ENCODE measurements at regions not wholly inside any gene's neighbourhood (a gene's known extent, or its start where the extent isn't known, plus 50 kb on each side); places are given as distances from the start of the nearest gene placed in this dataset.

DNA sequence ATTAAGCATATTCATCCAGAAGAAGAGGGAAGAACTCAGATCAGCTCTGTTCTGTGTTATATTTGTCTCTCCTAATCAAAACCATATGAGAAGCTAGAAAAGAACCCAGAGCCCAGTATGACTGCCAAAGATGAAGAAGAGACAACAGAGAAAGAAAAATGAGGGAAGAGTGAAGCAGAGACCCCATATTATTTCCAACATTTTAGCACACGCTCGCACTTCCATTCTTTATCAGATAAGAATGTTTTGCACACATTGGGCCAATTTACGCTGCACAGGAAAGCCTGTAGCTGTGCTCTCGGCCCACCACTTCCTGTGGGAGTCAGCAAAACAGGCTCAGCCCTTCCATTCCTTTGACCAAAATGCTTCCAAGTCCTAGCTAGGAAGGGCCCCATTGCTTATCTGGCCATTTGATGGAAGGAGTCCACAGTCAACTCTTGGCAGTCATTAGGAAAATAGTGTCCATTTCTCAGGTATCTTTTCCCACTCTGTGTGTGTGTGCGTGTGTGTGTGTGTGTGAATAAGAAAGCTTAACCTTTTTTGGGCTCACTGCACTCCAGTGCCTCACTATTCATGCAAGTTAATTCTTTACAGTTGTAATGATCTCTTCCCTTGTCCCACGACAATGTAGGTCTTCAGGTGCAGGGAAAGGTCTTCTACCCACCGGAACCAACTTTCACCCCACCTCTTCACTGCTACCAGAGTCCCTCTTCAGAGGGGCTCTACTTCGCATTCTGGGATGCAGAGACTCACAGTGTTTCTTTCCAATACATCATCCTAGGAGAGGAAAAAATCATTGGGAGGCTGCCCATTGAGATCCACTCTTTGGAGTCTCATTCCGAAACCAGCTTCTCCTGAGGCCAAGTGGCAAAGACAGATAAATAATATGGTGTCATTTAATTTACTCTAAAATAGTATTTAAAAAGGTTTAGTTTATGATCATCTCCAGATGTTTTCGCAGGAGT lies 237.5 kb downstream of the COG6 start:
- ChIA-PET CTCF (interaction anchor here (0.6 to 0.7 kb wide), 3 partner anchors 9 to 279 kb away, joined by 3 read pairs; no protein-coding TSS in a partner anchor), POLR2A (no interaction called here)
- H3K4me1 ChIP-seq (ENCODE audit: control insufficient read depth, insufficient read depth, low read length), result no peaks in the 10 kb centered on the region
- no peak overlapping the region for H3K27ac ChIP-seq (ENCODE audit: extremely low read depth, low read depth, low read length)
- H3K36me3 ChIP-seq (ENCODE audit: control insufficient read depth in 2 of 2, insufficient read depth in 1 of 2, low read length in 2 of 2), result no peaks in the 10 kb centered on the region
- no peak for TF ChIP-seq ZFP3 (tag by site-specific recombination; IDR thresholded peaks at IDR 0.05; ENCODE audit: low read depth)
- TF ChIP-seq ZFP41 (tag by site-specific recombination; IDR thresholded peaks at IDR 0.05; ENCODE audit: borderline replicate concordance), result no peak
- no peak for TF ChIP-seq SP7 (tag by site-specific recombination; IDR thresholded peaks at IDR 0.05)
- TF ChIP-seq ZNF596 (tag by site-specific recombination; IDR thresholded peaks at IDR 0.05), result no peak
- no peak for TF ChIP-seq REPIN1 (tag by site-specific recombination; IDR thresholded peaks at IDR 0.05; ENCODE audit: low read depth)
- TF ChIP-seq ZNF248 (tag by site-specific recombination; IDR thresholded peaks at IDR 0.05), result no peak
- TF ChIP-seq, protein P1, sequence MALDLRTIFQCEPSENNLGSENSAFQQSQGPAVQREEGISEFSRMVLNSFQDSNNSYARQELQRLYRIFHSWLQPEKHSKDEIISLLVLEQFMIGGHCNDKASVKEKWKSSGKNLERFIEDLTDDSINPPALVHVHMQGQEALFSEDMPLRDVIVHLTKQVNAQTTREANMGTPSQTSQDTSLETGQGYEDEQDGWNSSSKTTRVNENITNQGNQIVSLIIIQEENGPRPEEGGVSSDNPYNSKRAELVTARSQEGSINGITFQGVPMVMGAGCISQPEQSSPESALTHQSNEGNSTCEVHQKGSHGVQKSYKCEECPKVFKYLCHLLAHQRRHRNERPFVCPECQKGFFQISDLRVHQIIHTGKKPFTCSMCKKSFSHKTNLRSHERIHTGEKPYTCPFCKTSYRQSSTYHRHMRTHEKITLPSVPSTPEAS (tag by site-specific recombination; IDR thresholded peaks at IDR 0.05), result no peak
- no peak for TF ChIP-seq ZNF239 (tag by site-specific recombination; IDR thresholded peaks at IDR 0.05)
- TF ChIP-seq SP3 (tag by site-specific recombination; IDR thresholded peaks at IDR 0.05), result no peak
- TF ChIP-seq ZNF658 (tag by site-specific recombination; IDR thresholded peaks at IDR 0.05), result no peak
- TF ChIP-seq ZNF571 (tag by site-specific recombination; IDR thresholded peaks at IDR 0.05), result no peak
- no peak for TF ChIP-seq ZNF701 (tag by site-specific recombination; IDR thresholded peaks at IDR 0.05)
- no peaks in the 10 kb centered on the region for H3K9me3 ChIP-seq (ENCODE audit: control insufficient read depth, insufficient read depth, low read depth, low read length)
- H3K4me3 ChIP-seq (ENCODE audit: low read depth, low read length), result no peak overlapping the region

DNA sequence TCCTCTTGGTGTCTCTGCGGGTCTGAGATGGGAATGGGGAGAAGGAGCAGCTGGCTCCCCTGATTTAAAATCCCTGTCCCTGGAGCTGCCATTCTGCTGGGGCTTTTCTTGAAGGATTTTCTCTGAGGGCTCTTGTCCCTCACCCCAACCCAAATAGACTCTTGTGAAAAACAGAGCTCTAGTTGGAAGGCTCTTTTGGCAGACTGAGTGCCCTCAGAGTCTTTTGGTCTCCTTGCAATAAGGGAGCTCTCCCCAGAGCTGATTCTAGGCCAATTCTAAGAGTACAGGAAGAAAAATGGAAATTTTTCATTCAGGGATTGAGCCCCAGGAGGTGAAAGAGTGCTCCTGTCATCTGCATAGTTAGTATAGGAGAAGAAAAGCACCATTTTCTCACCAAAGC lies 238.3 kb downstream of the COG6 start:
- ChIA-PET POLR2A (no interaction called here), CTCF (interaction anchor here (0.5 to 0.6 kb wide), 2 partner anchors 187 to 279 kb away, joined by 3 read pairs; no protein-coding TSS in a partner anchor)
- TF ChIP-seq ZNF514 (tag by site-specific recombination; IDR thresholded peaks at IDR 0.05) (no peak), ZNF394 (tag by site-specific recombination; IDR thresholded peaks at IDR 0.05; ENCODE audit: borderline replicate concordance) (no peak), ZNF404 (tag by site-specific recombination; IDR thresholded peaks at IDR 0.05) (no peak), ZXDB (tag by site-specific recombination; IDR thresholded peaks at IDR 0.05) (no peak), ZNF16 (tag by site-specific recombination; IDR thresholded peaks at IDR 0.05; ENCODE audit: low read depth) (no peak), ZSCAN30 (tag by site-specific recombination; IDR thresholded peaks at IDR 0.05) (no peak), ZNF223 (tag by site-specific recombination; IDR thresholded peaks at IDR 0.05) (no peak), ZNF157 (tag by site-specific recombination; IDR thresholded peaks at IDR 0.05) (no peak)
- TF ChIP-seq, protein P2, sequence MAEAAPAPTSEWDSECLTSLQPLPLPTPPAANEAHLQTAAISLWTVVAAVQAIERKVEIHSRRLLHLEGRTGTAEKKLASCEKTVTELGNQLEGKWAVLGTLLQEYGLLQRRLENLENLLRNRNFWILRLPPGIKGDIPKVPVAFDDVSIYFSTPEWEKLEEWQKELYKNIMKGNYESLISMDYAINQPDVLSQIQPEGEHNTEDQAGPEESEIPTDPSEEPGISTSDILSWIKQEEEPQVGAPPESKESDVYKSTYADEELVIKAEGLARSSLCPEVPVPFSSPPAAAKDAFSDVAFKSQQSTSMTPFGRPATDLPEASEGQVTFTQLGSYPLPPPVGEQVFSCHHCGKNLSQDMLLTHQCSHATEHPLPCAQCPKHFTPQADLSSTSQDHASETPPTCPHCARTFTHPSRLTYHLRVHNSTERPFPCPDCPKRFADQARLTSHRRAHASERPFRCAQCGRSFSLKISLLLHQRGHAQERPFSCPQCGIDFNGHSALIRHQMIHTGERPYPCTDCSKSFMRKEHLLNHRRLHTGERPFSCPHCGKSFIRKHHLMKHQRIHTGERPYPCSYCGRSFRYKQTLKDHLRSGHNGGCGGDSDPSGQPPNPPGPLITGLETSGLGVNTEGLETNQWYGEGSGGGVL (tag by site-specific recombination; IDR thresholded peaks at IDR 0.05), result no peak
- TF ChIP-seq, protein P3, sequence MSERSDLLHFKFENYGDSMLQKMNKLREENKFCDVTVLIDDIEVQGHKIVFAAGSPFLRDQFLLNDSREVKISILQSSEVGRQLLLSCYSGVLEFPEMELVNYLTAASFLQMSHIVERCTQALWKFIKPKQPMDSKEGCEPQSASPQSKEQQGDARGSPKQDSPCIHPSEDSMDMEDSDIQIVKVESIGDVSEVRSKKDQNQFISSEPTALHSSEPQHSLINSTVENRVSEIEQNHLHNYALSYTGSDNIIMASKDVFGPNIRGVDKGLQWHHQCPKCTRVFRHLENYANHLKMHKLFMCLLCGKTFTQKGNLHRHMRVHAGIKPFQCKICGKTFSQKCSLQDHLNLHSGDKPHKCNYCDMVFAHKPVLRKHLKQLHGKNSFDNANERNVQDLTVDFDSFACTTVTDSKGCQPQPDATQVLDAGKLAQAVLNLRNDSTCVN (tag by site-specific recombination; optimal IDR thresholded peaks at IDR 0.05), result no peak
- TF ChIP-seq, protein P4, sequence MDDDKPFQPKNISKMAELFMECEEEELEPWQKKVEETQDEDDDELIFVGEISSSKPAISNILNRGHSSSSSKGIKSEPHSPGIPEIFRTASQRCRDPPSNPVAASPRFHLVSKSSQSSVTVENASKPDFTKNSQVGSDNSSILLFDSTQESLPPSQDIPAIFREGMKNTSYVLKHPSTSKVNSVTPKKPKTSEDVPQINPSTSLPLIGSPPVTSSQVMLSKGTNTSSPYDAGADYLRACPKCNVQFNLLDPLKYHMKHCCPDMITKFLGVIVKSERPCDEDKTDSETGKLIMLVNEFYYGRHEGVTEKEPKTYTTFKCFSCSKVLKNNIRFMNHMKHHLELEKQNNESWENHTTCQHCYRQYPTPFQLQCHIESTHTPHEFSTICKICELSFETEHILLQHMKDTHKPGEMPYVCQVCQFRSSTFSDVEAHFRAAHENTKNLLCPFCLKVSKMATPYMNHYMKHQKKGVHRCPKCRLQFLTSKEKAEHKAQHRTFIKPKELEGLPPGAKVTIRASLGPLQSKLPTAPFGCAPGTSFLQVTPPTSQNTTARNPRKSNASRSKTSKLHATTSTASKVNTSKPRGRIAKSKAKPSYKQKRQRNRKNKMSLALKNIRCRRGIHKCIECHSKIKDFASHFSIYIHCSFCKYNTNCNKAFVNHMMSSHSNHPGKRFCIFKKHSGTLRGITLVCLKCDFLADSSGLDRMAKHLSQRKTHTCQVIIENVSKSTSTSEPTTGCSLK (tag by site-specific recombination; IDR thresholded peaks at IDR 0.05), result no peak

More for the DNA sequence above, 238.3 kb downstream of the COG6 start:
- H3K36me3 ChIP-seq (ENCODE audit: control insufficient read depth in 2 of 2, insufficient read depth in 1 of 2, low read length in 2 of 2), result no peaks in the 10 kb centered on the region
- H3K27ac ChIP-seq (ENCODE audit: extremely low read depth, low read depth, low read length), result no peak overlapping the region
- no peaks in the 10 kb centered on the region for H3K4me1 ChIP-seq (ENCODE audit: control insufficient read depth, insufficient read depth, low read length)
- no peaks in the 10 kb centered on the region for H3K9me3 ChIP-seq (ENCODE audit: control insufficient read depth, insufficient read depth, low read depth, low read length)
- no peak overlapping the region for H3K4me3 ChIP-seq (ENCODE audit: low read depth, low read length)
